ENCODE measurements at regions not wholly inside any gene's neighbourhood (a gene's known extent, or its start where the extent isn't known, plus 50 kb on each side); places are given as distances from the start of the nearest gene placed in this dataset.
"Not testable (repeated sequence)": the region's sequence is repeated elsewhere in the genome, so short reads cannot be mapped to it uniquely, and the experiment has no call there.

- DNase-seq: no peak
Measured at GRCh38 chr21:28509031-28509430, 483.6 kb downstream of the LTN1 start.

GRCh38 chr21:28508126-28508525 lies 484.6 kb downstream of the LTN1 start:
- DNase-seq: no peak

DNA sequence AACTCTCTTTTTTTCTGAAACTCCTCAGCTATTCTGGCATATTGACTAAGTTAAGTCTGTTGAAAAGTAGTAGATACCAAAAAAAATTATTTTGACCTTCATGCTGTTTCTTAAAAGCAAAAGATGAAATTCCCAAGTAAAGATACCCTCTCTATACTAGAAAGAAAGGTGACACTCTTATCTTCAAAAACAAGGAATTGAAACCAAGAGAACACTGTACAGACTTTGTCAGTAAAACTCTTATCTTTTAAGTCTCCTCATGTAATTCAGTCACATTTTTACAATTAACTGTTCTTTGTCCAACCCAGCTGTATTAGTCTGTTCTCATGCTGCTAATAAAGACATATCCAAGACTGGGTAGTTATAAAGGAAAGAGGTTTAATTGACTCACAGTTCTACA lies 496.2 kb downstream of the LTN1 start:
- DNase-seq: no peak

DNA sequence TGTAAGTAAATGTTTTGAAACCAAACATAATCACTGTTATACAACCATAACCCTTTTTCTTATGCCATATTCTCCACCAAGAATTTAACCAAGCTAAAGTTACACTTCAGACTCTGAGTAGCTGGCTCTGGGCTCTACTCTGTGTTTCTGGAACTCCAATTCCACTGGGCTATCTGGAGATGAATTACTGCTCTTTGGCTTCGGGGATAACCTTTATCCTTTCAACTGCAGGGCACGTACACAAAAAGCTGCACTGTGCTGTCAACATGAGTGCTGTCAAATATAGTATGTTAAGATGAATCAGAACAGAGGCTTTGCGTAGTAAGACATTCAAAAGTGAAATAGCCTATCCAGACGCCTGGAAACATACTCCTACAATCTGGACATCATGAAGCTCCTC lies 500.6 kb downstream of the LTN1 start:
- no peak for DNase-seq

GRCh38 chr21:28489821-28490350 lies 502.8 kb downstream of the LTN1 start:
- DNase-seq: no peak

DNA sequence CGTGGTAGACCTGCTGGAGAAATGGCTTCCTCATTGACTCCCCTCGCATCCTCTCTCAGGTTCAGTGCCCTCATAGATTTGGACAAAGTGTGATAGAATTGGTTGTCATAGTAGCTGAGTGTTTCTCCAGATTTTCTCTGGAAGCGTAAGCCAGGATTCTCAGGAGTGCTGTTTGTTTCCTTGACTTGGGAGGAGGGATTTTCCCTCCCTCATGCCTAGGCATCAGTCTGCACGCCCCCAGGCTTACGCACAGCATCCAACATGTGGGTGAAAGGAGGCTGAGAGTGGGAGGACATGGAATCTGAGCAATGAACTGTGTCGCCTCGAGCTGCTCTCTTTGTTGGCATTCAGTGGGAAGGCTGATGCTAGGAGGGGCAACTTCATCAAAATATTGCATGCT lies 503.5 kb downstream of the LTN1 start:
- no peak for DNase-seq

DNA sequence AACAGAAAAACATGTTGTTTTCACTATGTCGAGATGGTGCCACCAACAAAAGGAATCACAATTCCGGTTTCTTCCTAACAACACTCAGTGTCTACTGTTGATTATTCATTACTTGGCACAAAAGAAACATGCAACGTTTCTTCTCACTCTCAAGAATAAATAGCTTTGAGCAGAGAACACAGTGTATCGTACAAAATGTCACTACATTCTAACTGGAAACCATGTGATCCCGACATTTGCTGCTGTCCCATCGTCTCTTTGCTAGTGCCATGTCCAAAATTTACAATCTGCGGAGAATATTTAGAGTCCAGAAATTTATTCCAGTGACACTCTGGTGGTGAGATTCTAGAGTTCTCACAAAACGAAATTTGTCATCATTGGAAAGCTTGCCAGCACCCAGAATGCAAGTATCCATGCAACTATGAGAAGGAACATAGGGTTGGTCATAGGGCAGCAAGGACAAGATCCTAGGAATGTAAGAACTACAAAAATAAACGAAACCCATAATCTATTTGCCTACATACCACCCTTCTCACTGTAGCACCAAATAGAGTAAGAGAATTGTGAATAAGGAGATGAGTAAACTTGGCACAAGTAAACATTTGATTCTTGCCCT lies 505.1 kb downstream of the LTN1 start:
- no peak for DNase-seq

DNA sequence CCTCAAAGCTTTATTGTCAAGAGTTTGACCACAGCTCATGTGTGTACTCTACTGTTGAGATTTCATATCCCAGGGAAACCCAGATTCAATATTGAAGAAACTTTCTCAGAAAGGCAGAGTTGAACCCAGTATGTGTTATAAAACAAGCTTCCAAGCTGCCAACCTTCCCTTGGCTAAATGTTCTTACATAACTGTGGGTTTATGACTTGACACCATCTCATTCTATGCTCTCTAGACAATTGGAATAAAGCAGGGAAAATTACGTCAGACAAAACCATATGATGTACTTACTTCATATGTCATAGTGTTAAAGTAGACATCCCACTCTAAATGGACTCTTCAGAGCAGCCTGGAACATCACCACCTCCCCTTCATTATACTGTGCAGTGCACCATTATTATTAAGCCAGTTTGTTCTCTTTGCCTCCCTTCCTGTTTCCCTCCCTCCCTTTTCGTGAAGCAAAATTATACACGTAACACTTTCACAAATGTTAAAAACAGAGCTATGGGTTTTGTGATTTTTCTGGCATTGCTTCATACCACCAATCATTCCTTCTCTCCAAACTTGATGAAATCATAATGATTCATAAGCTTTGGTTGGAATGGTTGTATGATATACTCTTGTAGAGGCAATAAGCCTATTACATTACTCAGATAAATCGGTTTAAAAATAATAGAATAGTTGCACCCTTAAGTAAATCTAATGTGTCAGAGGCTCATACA lies 507.2 kb downstream of the LTN1 start:
- DNase-seq: no peak

GRCh38 chr21:28483301-28484035 lies 509.2 kb downstream of the LTN1 start:
- DNase-seq: no peak

GRCh38 chr21:28482657-28483056 lies 510.0 kb downstream of the LTN1 start:
- no peak for DNase-seq

- no peak for DNase-seq
Measured at GRCh38 chr21:28480470-28480869, 512.2 kb downstream of the LTN1 start.

GRCh38 chr21:28473530-28474220 lies 519.0 kb downstream of the LTN1 start:
- no peak for DNase-seq

GRCh38 chr21:28472543-28472942 lies 520.1 kb downstream of the LTN1 start:
- not testable (repeated sequence) for DNase-seq

DNA sequence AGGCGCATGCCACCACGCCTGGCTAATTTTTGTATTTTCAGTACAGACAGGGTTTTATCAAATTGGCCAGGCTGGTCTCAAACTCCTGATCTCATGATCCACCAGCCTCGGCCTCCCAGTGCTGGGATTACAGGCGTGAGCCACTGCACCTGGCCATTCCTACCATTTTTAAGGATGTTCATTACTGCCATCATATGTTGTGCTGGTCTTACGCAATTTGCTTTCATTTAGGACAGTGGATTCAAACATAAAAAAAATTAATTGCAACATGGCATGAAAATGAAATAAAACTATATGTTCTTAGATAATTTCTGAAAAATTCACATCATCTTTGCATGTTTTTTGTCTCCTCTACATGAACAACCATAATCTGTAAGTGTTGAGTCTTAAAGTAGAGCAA lies 527.7 kb downstream of the LTN1 start:
- DNase-seq: no peak

DNA sequence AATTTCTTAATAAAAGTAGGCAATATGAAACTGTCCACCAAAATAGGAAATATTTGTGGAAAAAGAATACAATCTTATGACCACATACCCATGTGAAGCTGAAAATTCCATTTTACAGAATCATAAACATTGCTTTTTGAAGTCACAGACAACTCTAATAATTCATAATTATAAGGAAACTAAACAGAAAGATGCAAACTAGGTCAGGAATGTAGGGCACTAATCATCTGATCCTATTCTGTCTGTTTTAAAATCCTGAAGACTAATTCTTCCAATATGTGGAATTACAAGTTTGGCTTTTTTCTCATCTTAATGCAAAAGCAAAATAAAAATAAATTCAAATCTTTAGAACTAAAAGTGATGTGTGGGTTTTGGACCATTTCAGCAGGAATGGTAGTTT lies 528.6 kb downstream of the LTN1 start:
- DNase-seq: no peak

DNA sequence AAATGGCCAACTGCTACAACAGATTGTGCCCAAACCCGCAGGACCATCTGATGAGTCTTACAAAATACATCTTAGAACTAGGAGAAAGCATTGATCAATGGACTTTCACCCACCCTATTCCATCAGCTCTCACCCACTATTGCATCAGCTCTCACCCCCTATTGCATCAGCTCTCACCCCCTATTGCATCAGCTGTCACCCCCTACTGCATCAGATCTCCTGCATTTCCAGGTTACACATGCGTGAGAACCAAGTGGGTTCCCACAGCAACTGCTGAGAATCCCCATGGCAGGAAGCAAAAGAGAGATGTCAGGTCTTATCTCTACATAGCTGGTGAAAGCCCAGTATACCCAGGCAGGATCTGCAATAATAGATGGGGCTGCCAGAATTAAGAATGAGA lies 533.5 kb downstream of the LTN1 start:
- DNase-seq: no peak

DNA sequence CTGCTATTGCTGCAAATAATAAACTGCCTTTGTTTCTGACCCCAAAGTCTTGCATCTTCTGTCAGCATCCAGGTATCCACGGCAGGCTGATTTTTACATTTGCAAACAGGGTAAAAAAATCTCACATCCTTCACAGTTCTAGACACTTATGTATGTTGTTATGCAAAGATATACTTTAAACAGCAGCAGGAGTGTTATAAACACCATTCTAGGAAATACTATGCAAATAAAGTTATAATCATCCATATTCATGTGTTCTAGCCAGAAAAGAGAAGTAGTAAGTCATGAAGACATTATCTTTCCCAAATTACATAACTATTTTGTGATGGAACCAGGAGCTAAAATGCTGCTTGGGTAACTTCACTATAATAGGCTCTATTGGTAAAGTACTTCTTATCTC lies 534.2 kb downstream of the LTN1 start:
- DNase-seq: no peak

- DNase-seq: no peak
Measured at GRCh38 chr21:28455253-28455600, 537.5 kb downstream of the LTN1 start.

DNA sequence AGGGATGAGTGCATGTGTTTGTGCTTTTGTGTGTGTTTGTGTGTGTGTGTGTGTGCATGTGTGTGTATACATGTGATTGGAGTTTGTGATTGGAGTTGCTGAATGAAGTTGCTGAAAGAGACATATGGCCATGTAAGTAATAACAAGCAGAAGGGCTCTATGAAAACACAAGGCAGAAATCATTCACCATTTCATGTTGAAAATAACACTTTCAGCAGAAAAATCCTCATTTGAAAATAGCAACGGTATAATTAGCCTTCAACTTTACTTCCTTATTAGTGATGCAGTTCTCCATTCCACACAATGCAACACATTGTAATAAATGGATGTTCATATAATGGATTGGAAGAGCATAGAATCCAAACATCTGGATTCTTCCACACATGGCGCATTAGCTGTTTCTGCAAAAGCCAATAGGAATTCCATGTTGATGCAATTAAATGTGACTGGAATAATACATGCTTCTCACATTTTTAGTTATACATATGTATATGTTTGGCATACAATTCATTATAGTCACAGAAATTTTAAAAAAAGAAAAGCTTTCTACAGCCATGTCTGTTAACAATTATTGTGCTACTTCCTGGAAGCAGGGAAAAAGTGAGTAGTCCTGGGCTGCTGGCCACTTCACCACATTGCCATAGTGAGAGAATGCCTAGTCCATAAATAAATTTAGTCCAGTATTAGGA lies 538.0 kb downstream of the LTN1 start:
- DNase-seq: no peak

DNA sequence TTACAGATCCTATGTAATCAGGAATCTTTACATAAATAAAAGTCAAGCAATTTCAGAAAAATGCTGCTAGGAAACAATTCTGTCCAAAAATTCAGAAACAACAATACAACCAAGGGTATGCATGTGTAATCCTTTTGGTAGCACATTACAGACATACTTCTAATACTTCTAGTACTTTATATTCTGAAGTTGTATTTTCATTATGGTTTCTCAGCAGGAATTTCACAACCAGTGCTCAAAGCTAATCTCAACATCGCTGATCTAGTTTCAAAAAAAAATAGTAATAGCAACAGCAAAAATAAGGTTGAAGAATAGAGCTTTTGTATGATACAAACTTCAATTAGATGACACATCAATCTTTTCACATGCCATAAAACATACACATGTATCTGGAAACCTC lies 545.2 kb downstream of the LTN1 start:
- DNase-seq: no peak

DNA sequence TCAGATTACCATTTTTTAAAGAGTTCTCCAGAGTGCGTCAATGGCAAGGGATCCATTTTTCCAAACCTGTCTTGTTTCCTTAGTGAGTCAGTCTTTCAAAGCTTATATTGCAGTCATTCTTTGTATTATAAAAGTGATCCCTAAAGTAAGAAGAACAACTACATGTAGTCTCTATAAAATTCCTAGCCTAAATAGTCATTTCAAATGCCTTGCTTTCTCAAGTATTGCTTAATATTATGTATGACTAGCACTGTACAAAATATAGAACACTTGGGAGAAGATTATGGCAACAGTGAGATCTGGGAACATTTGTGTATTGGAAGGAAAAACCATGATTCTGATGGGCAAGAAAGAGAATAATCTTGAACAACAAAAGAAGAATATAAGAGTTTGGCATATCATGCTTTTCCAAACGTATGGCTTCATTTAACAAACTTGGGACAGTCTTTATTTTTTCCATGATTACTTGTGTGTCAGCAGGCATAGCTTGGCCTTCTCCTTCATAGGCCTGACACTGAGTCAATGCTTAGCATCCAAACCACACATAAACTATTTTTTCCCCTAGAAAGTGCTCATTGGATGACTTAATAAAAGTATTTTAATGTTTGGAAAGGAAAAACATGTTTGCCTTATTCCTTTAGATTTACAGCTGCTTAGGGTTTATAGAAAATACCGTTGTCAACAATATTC lies 547.4 kb downstream of the LTN1 start:
- no peak for DNase-seq

DNA sequence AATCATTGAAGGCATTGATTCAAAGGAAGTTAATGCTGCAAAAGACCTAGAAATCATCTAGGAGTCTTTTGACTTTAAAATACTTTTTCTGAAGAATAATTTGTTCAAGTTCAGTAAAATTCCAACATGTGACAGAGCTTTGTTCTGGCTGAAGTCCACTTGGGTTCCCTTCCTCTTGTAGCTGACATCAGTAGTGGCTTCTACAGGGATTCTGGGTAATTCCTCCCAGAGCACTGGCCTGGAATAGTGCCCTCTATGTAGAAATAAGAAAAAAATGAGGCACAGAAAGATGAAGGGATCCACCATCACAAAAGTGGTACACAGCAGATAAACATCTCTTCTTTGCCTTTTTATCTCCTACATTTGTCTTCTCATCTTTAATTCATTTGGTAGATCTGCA lies 548.1 kb downstream of the LTN1 start:
- no peak for DNase-seq
